GM23338 (cell line): ENCODE measurements at regions not wholly inside any gene's neighbourhood (a gene's known extent, or its start where the extent isn't known, plus 50 kb on each side); places are given as distances from the start of the nearest gene placed in this dataset.

Experiments used
- ATAC-seq: fragments of 200-7000 bp; cut with Tn5 transposase; 3 replicates; pipeline ENCODE4 v1.9.1; 2020
- DNase-seq: peaks from one replicate; pipeline ENCODE4 v3.0.0-alpha.2; 2015; ENCODE audit warnings: low spot score
- H2AFZ ChIP-seq: fragments of 200-600 bp; sonication (generic); 2 replicates; pipeline ENCODE4 v1.8.0; 2016; ENCODE audit warnings: antibody characterized with exemption, mild to moderate bottlenecking, moderate library complexity
- H3F3A ChIP-seq: fragments of 200-600 bp; sonication (generic); replicated peaks from 2 replicates; pipeline ENCODE4 v1.8.0; 2017; ENCODE audit warnings: antibody characterized with exemption, mixed run types, low read depth
- H3K27ac ChIP-seq: fragments of 200-600 bp; sonication (generic); 2 replicates; pipeline ENCODE4 v1.6.1; 2016; ENCODE audit warnings: low read depth
- H3K27me3 ChIP-seq: fragments of 200-600 bp; sonication (generic); 2 replicates; pipeline ENCODE4 v1.8.0; 2016; ENCODE audit warnings: mild to moderate bottlenecking, mixed run types, moderate library complexity; ENCODE audit not compliant: insufficient read depth
- H3K36me3 ChIP-seq: fragments of 200-600 bp; sonication (generic); 2 replicates; pipeline ENCODE4 v1.8.0; 2016; ENCODE audit warnings: mild to moderate bottlenecking; ENCODE audit not compliant: insufficient read depth
- H3K4me1 ChIP-seq: fragments of 200-600 bp; sonication (generic); 2 replicates; pipeline ENCODE4 v1.8.0; 2016; ENCODE audit warnings: mild to moderate bottlenecking, moderate library complexity; ENCODE audit not compliant: insufficient read depth
- H3K4me2 ChIP-seq: fragments of 200-600 bp; sonication (generic); 2 replicates; pipeline ENCODE4 v1.7.1; 2017; ENCODE audit warnings: mixed run types
- H3K4me3 ChIP-seq: fragments of 200-600 bp; sonication (generic); 2 replicates; pipeline ENCODE4 v1.6.1; 2016; ENCODE audit warnings: mixed run types
- H3K79me2 ChIP-seq: fragments of 200-600 bp; sonication (generic); replicated peaks from 2 replicates; pipeline ENCODE4 v1.8.0; 2017; ENCODE audit warnings: mild to moderate bottlenecking; ENCODE audit not compliant: insufficient read depth
- H3K9me2 ChIP-seq: fragments of 200-600 bp; sonication (generic); 2 replicates; pipeline ENCODE4 v1.8.0; 2017; ENCODE audit not compliant: insufficient read depth
- H4K20me1 ChIP-seq: fragments of 200-600 bp; sonication (generic); replicated peaks from 2 replicates; pipeline ENCODE4 v1.8.0; 2017; ENCODE audit warnings: mild to moderate bottlenecking; ENCODE audit not compliant: insufficient read depth
- H3K27ac Mint-ChIP-seq: 2 replicates; pipeline ENCODE4 v1.8.0; 2020; ENCODE audit warnings: inconsistent platforms, mild to moderate bottlenecking, moderate library complexity, mixed read lengths
- H3K27me3 Mint-ChIP-seq: 3 replicates; pipeline ENCODE4 v1.8.0; 2022; ENCODE audit warnings: low read depth, mild to moderate bottlenecking, moderate library complexity, mixed read lengths, inconsistent platforms; ENCODE audit not compliant: insufficient read depth, poor library complexity
- H3K36me3 Mint-ChIP-seq: 3 replicates; pipeline ENCODE4 v1.8.0; 2021; ENCODE audit warnings: low read depth, mild to moderate bottlenecking, inconsistent platforms, moderate library complexity, mixed read lengths
- H3K4me1 Mint-ChIP-seq: 3 replicates; pipeline ENCODE4 v1.8.0; 2020; ENCODE audit warnings: mild to moderate bottlenecking, inconsistent platforms, mixed read lengths
- H3K4me3 Mint-ChIP-seq: 3 replicates; pipeline ENCODE4 v1.8.0; 2021; ENCODE audit warnings: moderate library complexity, mild to moderate bottlenecking, inconsistent platforms, mixed read lengths
- H3K9me3 Mint-ChIP-seq: 3 replicates; pipeline ENCODE4 v1.8.0; 2020; ENCODE audit warnings: moderate library complexity, mild to moderate bottlenecking, inconsistent platforms, mixed read lengths
- CREB1 ChIP-seq: fragments of 250-450 bp; sonication (Bioruptor Pico); IDR thresholded peaks from 2 replicates; pipeline ENCODE4 v1.5.0; 2020; ENCODE audit warnings: low read depth, mild to moderate bottlenecking, moderate library complexity
- CTCF ChIP-seq, 2 experiments: fragments of 200-600 bp in 1 of 2; sonication (generic) in 1 of 2; conservative IDR thresholded peaks; 2 replicates each; pipeline versions ENCODE4 v1.5.1 to v1.6.1; 2016 to 2017; ENCODE audit warnings: antibody characterized with exemption in 2 of 2, low read depth in 2 of 2, mild to moderate bottlenecking in 2 of 2, moderate library complexity in 1 of 2
- ETS1 ChIP-seq: IDR thresholded peaks from 2 replicates; pipeline ENCODE4 v1.6.1; 2016; ENCODE audit warnings: antibody characterized with exemption
- EZH2phosphoT487 ChIP-seq: fragments of 200-600 bp; sonication (generic); IDR thresholded peaks from one replicate; pipeline ENCODE4 v1.8.1; 2018; ENCODE audit warnings: antibody characterized with exemption; ENCODE audit not compliant: unreplicated experiment
- JUNB ChIP-seq: IDR thresholded peaks from one replicate; pipeline ENCODE4 v1.6.1; 2016; ENCODE audit warnings: antibody characterized with exemption; ENCODE audit not compliant: unreplicated experiment
- NANOG ChIP-seq: IDR thresholded peaks from 2 replicates; pipeline ENCODE4 v1.6.1; 2016; ENCODE audit warnings: antibody characterized with exemption, borderline replicate concordance
- POLR2AphosphoS5 ChIP-seq: IDR thresholded peaks from 2 replicates; pipeline ENCODE4 v1.6.1; 2016; ENCODE audit warnings: antibody characterized with exemption, low read depth
- REST ChIP-seq: IDR thresholded peaks from one replicate; pipeline ENCODE4 v1.6.1; 2018; ENCODE audit warnings: antibody characterized with exemption; ENCODE audit not compliant: unreplicated experiment
- STAT1 ChIP-seq: IDR thresholded peaks from one replicate; pipeline ENCODE4 v1.6.1; 2016; ENCODE audit warnings: antibody characterized with exemption; ENCODE audit not compliant: unreplicated experiment
- ZNF114 ChIP-seq: fragments of 250-450 bp; sonication (Bioruptor Pico); IDR thresholded peaks from 2 replicates; pipeline ENCODE4 v1.5.0; 2020; ENCODE audit warnings: mild to moderate bottlenecking, moderate library complexity
- ZNF462 ChIP-seq: fragments of 250-450 bp; sonication (Bioruptor Pico); IDR thresholded peaks from 2 replicates; pipeline ENCODE4 v1.5.0; 2020; ENCODE audit warnings: mild to moderate bottlenecking, moderate library complexity

- TF ChIP-seq CTCF (conservative IDR thresholded peaks at IDR 0.05; ENCODE audit: low read depth in 2 of 2), result no peak
Observed at GRCh38 chr7:70986297-70986696, 145.6 kb upstream of the GALNT17 start (continued).

GRCh38 chr7:70994176-70994575, 137.8 kb upstream of the GALNT17 start:
- no peak overlapping the region for H3K27ac Mint-ChIP-seq
- H3K27me3 ChIP-seq, result no peaks in the 10 kb centered on the region
- peaks cover 2% of the 10 kb centered on the region for H3K27me3 Mint-ChIP-seq
- peaks cover 7% of the 10 kb centered on the region; the same call in 1 of the 2 replicates for H3K4me1 ChIP-seq
- H3K27ac ChIP-seq, result no peak overlapping the region
- H3K9me2 ChIP-seq, result 0 out of 2 replicates have a peak, but pooled peaks cover 5% of the 10 kb centered on the region
- H3K79me2 ChIP-seq, result no peaks in the 10 kb centered on the region
- no peak overlapping the region for H2AFZ ChIP-seq
- H3F3A ChIP-seq, result no peaks in the 10 kb centered on the region
- H3K4me2 ChIP-seq, result no peak overlapping the region
- no peak overlapping the region for H3K4me3 ChIP-seq
- H4K20me1 ChIP-seq, result no peaks in the 10 kb centered on the region
- H3K9me3 Mint-ChIP-seq, result peaks cover 4% of the 10 kb centered on the region
- no peaks in the 10 kb centered on the region for H3K36me3 ChIP-seq
- H3K4me1 Mint-ChIP-seq, result peaks cover 10% of the 10 kb centered on the region
- ATAC-seq (no peak), DNase-seq (no peak)
- H3K36me3 Mint-ChIP-seq, result peaks cover 8% of the 10 kb centered on the region; the same call in 2 of the 3 replicates
- no peak overlapping the region for H3K4me3 Mint-ChIP-seq
- TF ChIP-seq ZNF114 (CRISPR knock-in tag) (no peak), NANOG (no peak), ETS1 (no peak), ZNF462 (no peak), JUNB (no peak), EZH2phosphoT487 (no peak), REST (no peak), POLR2AphosphoS5 (no peak), CTCF (conservative IDR thresholded peaks at IDR 0.05; ENCODE audit: low read depth in 2 of 2) (no peak), CREB1 (CRISPR knock-in tag) (no peak), STAT1 (no peak)
